PC-3 (cell line): ENCODE measurements at regions not wholly inside any gene's neighbourhood (a gene's known extent, or its start where the extent isn't known, plus 50 kb on each side); places are given as distances from the start of the nearest gene placed in this dataset.

Experiments used
- CTCF ChIP-seq: fragments of 300-600 bp; sonication (generic); conservative IDR thresholded peaks from 2 replicates; pipeline ENCODE4 v1.5.1; 2017; ENCODE audit warnings: antibody characterized with exemption, low read depth, mild to moderate bottlenecking, low read length
- EZH2 ChIP-seq: fragments of 300-600 bp; sonication (generic); IDR thresholded peaks from one replicate; pipeline ENCODE4 v1.6.1; 2017; ENCODE audit warnings: antibody characterized with exemption, mild to moderate bottlenecking, low read length; ENCODE audit not compliant: unreplicated experiment
- EZH2phosphoT487 ChIP-seq: fragments of 300-600 bp; sonication (generic); IDR thresholded peaks from 2 replicates; pipeline ENCODE4 v1.6.1; 2018; ENCODE audit warnings: mild to moderate bottlenecking, antibody characterized with exemption, low read length, borderline replicate concordance

- TF ChIP-seq CTCF (no peak), EZH2phosphoT487 (no peak), EZH2 (no peak)
Measured at GRCh38 chr2:223700221-223700620, 98.1 kb upstream of the SCG2 start.
